ENCODE measurements at regions not wholly inside any gene's neighbourhood (a gene's known extent, or its start where the extent isn't known, plus 50 kb on each side); places are given as distances from the start of the nearest gene placed in this dataset.

DNA sequence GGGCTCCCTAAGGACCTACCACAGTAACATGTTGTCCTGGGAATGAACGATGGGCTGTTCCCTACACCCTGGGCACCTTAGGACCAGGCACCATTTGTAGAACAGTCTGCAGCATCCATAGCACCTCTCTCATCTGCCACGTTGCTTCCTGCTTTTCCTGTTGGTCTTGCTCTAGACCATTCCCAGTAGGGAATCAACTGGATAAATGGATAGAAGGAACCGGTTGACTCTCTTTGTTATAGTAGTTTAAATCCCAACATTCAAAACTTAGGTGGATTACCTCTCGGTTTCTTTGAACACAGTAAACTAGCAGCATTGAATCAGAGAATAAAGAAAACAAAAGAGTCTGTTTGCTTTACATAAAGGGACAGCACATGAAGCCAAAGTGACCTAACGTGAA, 159.1 kb downstream of the HS3ST3B1 start:
- H3K27me3 Mint-ChIP-seq (ENCODE audit: unreplicated experiment): no peaks in the 10 kb centered on the region
- no peak for TF ChIP-seq CTCF (IDR thresholded peaks at IDR 0.05; ENCODE audit: unreplicated experiment)
- intact Hi-C loops (cut with micrococcal nuclease; ENCODE audit: unreplicated experiment): no loop called here
- no TSS peak for BruUV-seq (replicated peaks)
- DNase-seq: no peak
- CTCF ChIA-PET: no interaction called here
- H3K9me3 Mint-ChIP-seq (ENCODE audit: low read depth, unreplicated experiment): peaks cover 26% of the 10 kb centered on the region
- no peak overlapping the region for H3K4me3 Mint-ChIP-seq (ENCODE audit: low read depth, unreplicated experiment)
- no peaks in the 10 kb centered on the region for H3K36me3 Mint-ChIP-seq (ENCODE audit: insufficient read depth, unreplicated experiment)
- no peaks in the 10 kb centered on the region for H3K4me1 Mint-ChIP-seq (ENCODE audit: low read depth, unreplicated experiment)
- no peak overlapping the region for H3K27ac Mint-ChIP-seq (ENCODE audit: unreplicated experiment)

DNA sequence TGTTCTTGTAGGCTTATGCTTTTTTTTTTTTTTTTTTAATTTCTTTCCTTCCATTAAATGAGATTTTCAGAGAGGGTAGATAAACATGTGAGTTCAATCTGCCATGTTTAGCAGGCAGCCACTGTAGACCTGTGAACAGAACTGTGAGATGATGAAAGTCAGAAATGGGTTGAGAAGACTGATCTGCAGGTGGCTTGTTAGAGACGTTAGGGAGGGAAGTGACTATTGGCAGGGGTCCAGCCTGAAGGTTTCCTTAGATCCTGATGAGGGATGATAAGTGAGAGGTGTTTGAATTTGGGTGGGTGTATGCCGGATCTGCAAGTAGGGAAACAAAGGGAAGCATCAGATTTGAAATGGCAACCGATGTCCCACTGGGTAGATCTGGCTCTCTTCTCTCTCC, 157.8 kb downstream of the HS3ST3B1 start:
- CTCF ChIA-PET: no interaction called here
- Mint-ChIP-seq H3K27me3 (ENCODE audit: unreplicated experiment) (no peaks in the 10 kb centered on the region), H3K36me3 (ENCODE audit: insufficient read depth, unreplicated experiment) (no peaks in the 10 kb centered on the region), H3K4me3 (ENCODE audit: low read depth, unreplicated experiment) (no peak overlapping the region), H3K9me3 (ENCODE audit: low read depth, unreplicated experiment) (peaks cover 26% of the 10 kb centered on the region), H3K4me1 (ENCODE audit: low read depth, unreplicated experiment) (no peaks in the 10 kb centered on the region), H3K27ac (ENCODE audit: unreplicated experiment) (no peak overlapping the region)
- no peak for TF ChIP-seq CTCF (IDR thresholded peaks at IDR 0.05; ENCODE audit: unreplicated experiment)
- intact Hi-C loops (cut with micrococcal nuclease; ENCODE audit: unreplicated experiment): no loop called here
- no peak for DNase-seq
- no TSS peak for BruUV-seq (replicated peaks)

- CTCF ChIA-PET: no interaction called here
- intact Hi-C loops (cut with micrococcal nuclease; ENCODE audit: unreplicated experiment): no loop called here
- H3K27me3 Mint-ChIP-seq (ENCODE audit: unreplicated experiment): no peaks in the 10 kb centered on the region
- TF ChIP-seq CTCF (IDR thresholded peaks at IDR 0.05; ENCODE audit: unreplicated experiment): no peak
- BruUV-seq (replicated peaks): no TSS peak
- no peak for DNase-seq
- no peaks in the 10 kb centered on the region for H3K36me3 Mint-ChIP-seq (ENCODE audit: insufficient read depth, unreplicated experiment)
- no peak overlapping the region for H3K4me3 Mint-ChIP-seq (ENCODE audit: low read depth, unreplicated experiment)
- H3K4me1 Mint-ChIP-seq (ENCODE audit: low read depth, unreplicated experiment): no peaks in the 10 kb centered on the region
- H3K27ac Mint-ChIP-seq (ENCODE audit: unreplicated experiment): no peak overlapping the region
- peaks cover 16% of the 10 kb centered on the region for H3K9me3 Mint-ChIP-seq (ENCODE audit: low read depth, unreplicated experiment)
These were observed 153.9 kb downstream of the HS3ST3B1 start for GRCh38 chr17:14454746-14455145.

- no peaks in the 10 kb centered on the region for H3K4me1 Mint-ChIP-seq (ENCODE audit: low read depth, unreplicated experiment)
- no peak for DNase-seq
- CTCF ChIA-PET: no interaction called here
- H3K27ac Mint-ChIP-seq (ENCODE audit: unreplicated experiment): no peak overlapping the region
- no peak overlapping the region for H3K4me3 Mint-ChIP-seq (ENCODE audit: low read depth, unreplicated experiment)
- BruUV-seq (replicated peaks): no TSS peak
- no peaks in the 10 kb centered on the region for H3K27me3 Mint-ChIP-seq (ENCODE audit: unreplicated experiment)
- H3K36me3 Mint-ChIP-seq (ENCODE audit: insufficient read depth, unreplicated experiment): no peaks in the 10 kb centered on the region
- intact Hi-C loops (cut with micrococcal nuclease; ENCODE audit: unreplicated experiment): no loop called here
- H3K9me3 Mint-ChIP-seq (ENCODE audit: low read depth, unreplicated experiment): peaks cover 9% of the 10 kb centered on the region
- no peak for TF ChIP-seq CTCF (IDR thresholded peaks at IDR 0.05; ENCODE audit: unreplicated experiment)
These were observed 152.0 kb downstream of the HS3ST3B1 start for GRCh38 chr17:14452856-14453255.

DNA sequence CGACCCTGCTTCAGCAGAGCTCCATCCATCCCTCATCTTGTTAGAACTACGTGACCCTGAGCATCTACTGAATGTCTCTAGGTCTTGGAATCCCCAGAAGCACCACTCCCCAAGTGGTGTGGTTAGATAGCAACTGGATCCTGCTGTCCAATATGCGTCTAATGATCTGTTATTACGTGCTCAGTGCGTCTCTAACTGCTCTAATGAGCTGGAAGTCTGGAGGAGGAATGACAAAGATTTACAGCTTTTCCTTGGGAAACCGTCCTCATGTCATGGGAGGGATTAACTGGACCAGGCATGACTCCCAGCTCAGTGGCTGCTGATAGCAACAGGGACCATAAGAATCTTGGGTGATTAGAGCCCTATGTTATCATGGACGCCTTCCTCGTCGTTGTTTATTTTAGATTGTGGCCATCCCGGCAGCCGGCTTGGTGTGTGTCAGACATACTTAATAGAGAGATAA, 150.9 kb downstream of the HS3ST3B1 start:
- no peak overlapping the region for H3K27ac Mint-ChIP-seq (ENCODE audit: unreplicated experiment)
- BruUV-seq (replicated peaks): no TSS peak

More for the DNA sequence above, 150.9 kb downstream of the HS3ST3B1 start:
- intact Hi-C loops (cut with micrococcal nuclease; ENCODE audit: unreplicated experiment): no loop called here
- Mint-ChIP-seq H3K4me1 (ENCODE audit: low read depth, unreplicated experiment) (no peaks in the 10 kb centered on the region), H3K27me3 (ENCODE audit: unreplicated experiment) (no peaks in the 10 kb centered on the region), H3K9me3 (ENCODE audit: low read depth, unreplicated experiment) (peaks cover 9% of the 10 kb centered on the region), H3K36me3 (ENCODE audit: insufficient read depth, unreplicated experiment) (no peaks in the 10 kb centered on the region), H3K4me3 (ENCODE audit: low read depth, unreplicated experiment) (no peak overlapping the region)
- no peak for DNase-seq
- no peak for TF ChIP-seq CTCF (IDR thresholded peaks at IDR 0.05; ENCODE audit: unreplicated experiment)
- CTCF ChIA-PET: no interaction called here

Measured in Calu3 (cell line).